NCI-H510A (cell line): ENCODE measurements at regions not wholly inside any gene's neighbourhood (a gene's known extent, or its start where the extent isn't known, plus 50 kb on each side); places are given as distances from the start of the nearest gene placed in this dataset.
"Not testable (repeated sequence)": the region's sequence is repeated elsewhere in the genome, so short reads cannot be mapped to it uniquely, and the experiment has no call there.

ENCODE experiments used
- DNase-seq: peaks from one replicate; lab custom pipeline; 2025; lab: John Stamatoyannopoulos, UW

GRCh38 chr13:30520571-30520970 lies 54.8 kb upstream of the HMGB1 start:
- no peak for DNase-seq

GRCh38 chr13:30523211-30523610 lies 57.5 kb upstream of the HMGB1 start:
- DNase-seq, result no peak

GRCh38 chr13:30523817-30524216 lies 58.1 kb upstream of the HMGB1 start:
- not testable (repeated sequence) for DNase-seq

GRCh38 chr13:30525212-30525611 lies 59.5 kb upstream of the HMGB1 start:
- not testable (repeated sequence) for DNase-seq

GRCh38 chr13:30526612-30527495 lies 61.1 kb upstream of the HMGB1 start:
- DNase-seq, result no peak

GRCh38 chr13:30529085-30529834 lies 63.5 kb upstream of the HMGB1 start:
- no peak for DNase-seq

GRCh38 chr13:30535046-30535445 lies 69.3 kb upstream of the HMGB1 start:
- no peak for DNase-seq

- DNase-seq, result no peak
Measured at GRCh38 chr13:30545320-30545719, 72.4 kb upstream of the USPL1 start.

- not testable (repeated sequence) for DNase-seq
Measured at GRCh38 chr13:30548046-30548445, 69.7 kb upstream of the USPL1 start.

GRCh38 chr13:30551189-30551588 lies 66.5 kb upstream of the USPL1 start:
- DNase-seq, result peak; percentile 1

GRCh38 chr13:30552567-30552966 lies 65.2 kb upstream of the USPL1 start:
- DNase-seq, result no peak

- no peak for DNase-seq
Measured at GRCh38 chr13:30559274-30559673, 58.4 kb upstream of the USPL1 start.

GRCh38 chr13:30560212-30560611 lies 57.5 kb upstream of the USPL1 start:
- no peak for DNase-seq

- no peak for DNase-seq
Measured at GRCh38 chr13:30561511-30561910, 56.2 kb upstream of the USPL1 start.

- no peak for DNase-seq
Measured at GRCh38 chr13:30564489-30564888, 53.2 kb upstream of the USPL1 start.

GRCh38 chr13:30565658-30566057 lies 52.1 kb upstream of the USPL1 start:
- no peak for DNase-seq

GRCh38 chr13:30567072-30567471 lies 50.6 kb upstream of the USPL1 start:
- DNase-seq, result no peak
